ENCODE measurements at regions not wholly inside any gene's neighbourhood (a gene's known extent, or its start where the extent isn't known, plus 50 kb on each side); places are given as distances from the start of the nearest gene placed in this dataset.

- TF ChIP-seq BCL3 (IDR thresholded peaks at IDR 0.05): no peak
- no peak for TF ChIP-seq CTCF (IDR thresholded peaks at IDR 0.05)
- no peak for TF ChIP-seq POLR2A (IDR thresholded peaks at IDR 0.05; ENCODE audit: low read length)
- no peak for TF ChIP-seq REST (IDR thresholded peaks at IDR 0.05)
- TF ChIP-seq CHD4 (IDR thresholded peaks at IDR 0.05; ENCODE audit: borderline replicate concordance): no peak
- no peak for TF ChIP-seq JUNB (IDR thresholded peaks at IDR 0.05)
- no peak for TF ChIP-seq ZFP36 (IDR thresholded peaks at IDR 0.05; ENCODE audit: borderline replicate concordance, partially characterized antibody)
- no peak for TF ChIP-seq CHD2 (IDR thresholded peaks at IDR 0.05; ENCODE audit: low read length, partially characterized antibody)
Observed at GRCh38 chr14:43471595-43471994, 1035.5 kb downstream of the FSCB start.
